H9 (cell line): ENCODE measurements at regions not wholly inside any gene's neighbourhood (a gene's known extent, or its start where the extent isn't known, plus 50 kb on each side); places are given as distances from the start of the nearest gene placed in this dataset.

ENCODE experiments used
- DNase-seq: peaks from one replicate; pipeline ENCODE4 v3.0.0-alpha.2; 2017
- H2AFZ ChIP-seq: one replicate; pipeline ENCODE4 v1.6.1; 2013; ENCODE audit warnings: mild to moderate bottlenecking, low read length, control low read depth, moderate library complexity
- H2AK5ac ChIP-seq: 2 replicates; pipeline ENCODE4 v1.6.1; 2013; ENCODE audit warnings: low read length, control low read depth, mixed read lengths; ENCODE audit not compliant: insufficient read length
- H2BK120ac ChIP-seq: one replicate; pipeline ENCODE4 v1.6.1; 2013; ENCODE audit warnings: low read depth, mild to moderate bottlenecking, low read length, control low read depth, inconsistent platforms; ENCODE audit not compliant: poor library complexity, severe bottlenecking
- H2BK12ac ChIP-seq: 2 replicates; pipeline ENCODE4 v1.6.1; 2013; ENCODE audit warnings: low read length, control low read depth, mixed read lengths, low read depth; ENCODE audit not compliant: insufficient read length
- H2BK15ac ChIP-seq: 2 replicates; pipeline ENCODE4 v1.6.1; 2013; ENCODE audit warnings: low read depth, low read length, control low read depth
- H2BK20ac ChIP-seq: one replicate; pipeline ENCODE4 v1.6.1; 2013; ENCODE audit warnings: low read depth, mild to moderate bottlenecking, low read length, control low read depth, inconsistent platforms; ENCODE audit not compliant: poor library complexity, severe bottlenecking
- H2BK5ac ChIP-seq: 2 replicates; pipeline ENCODE4 v1.6.1; 2013; ENCODE audit warnings: low read length, control low read depth, mixed read lengths; ENCODE audit not compliant: insufficient read length
- H3K14ac ChIP-seq: 2 replicates; pipeline ENCODE4 v1.6.1; 2013; ENCODE audit warnings: low read length, control low read depth; ENCODE audit not compliant: insufficient read depth
- H3K18ac ChIP-seq: 2 replicates; pipeline ENCODE4 v1.6.1; 2013; ENCODE audit warnings: low read depth, mild to moderate bottlenecking, mixed read lengths, low read length, control low read depth; ENCODE audit not compliant: insufficient read length
- H3K23ac ChIP-seq: 2 replicates; pipeline ENCODE4 v1.6.1; 2013; ENCODE audit warnings: low read length, control low read depth, mixed read lengths, low read depth; ENCODE audit not compliant: insufficient read length
- H3K23me2 ChIP-seq: 2 replicates; pipeline ENCODE4 v1.6.1; 2013; ENCODE audit warnings: low read depth, mild to moderate bottlenecking, mixed read lengths, low read length, control low read depth; ENCODE audit not compliant: insufficient read length, poor library complexity, severe bottlenecking
- H3K27ac ChIP-seq: 2 replicates; pipeline ENCODE4 v1.5.1; 2013; ENCODE audit warnings: low read length, control low read depth, mixed read lengths, low read depth; ENCODE audit not compliant: insufficient read length
- H3K27me3 ChIP-seq: 2 replicates; pipeline ENCODE4 v1.6.1; 2013; ENCODE audit warnings: low read length, control low read depth, inconsistent platforms; ENCODE audit not compliant: insufficient read depth
- H3K4ac ChIP-seq: 2 replicates; pipeline ENCODE4 v1.6.1; 2013; ENCODE audit warnings: low read depth, mild to moderate bottlenecking, control low read depth, inconsistent platforms, low read length, moderate library complexity
- H3K4me1 ChIP-seq: 2 replicates; pipeline ENCODE4 v1.6.1; 2013; ENCODE audit warnings: low read length, control low read depth, inconsistent platforms; ENCODE audit not compliant: insufficient read depth
- H3K4me2 ChIP-seq: 2 replicates; pipeline ENCODE4 v1.6.1; 2013; ENCODE audit warnings: low read length, control low read depth, mixed read lengths; ENCODE audit not compliant: insufficient read length, insufficient read depth
- H3K56ac ChIP-seq: 2 replicates; pipeline ENCODE4 v1.6.1; 2013; ENCODE audit warnings: low read depth, mild to moderate bottlenecking, mixed read lengths, low read length, control low read depth; ENCODE audit not compliant: insufficient read length
- H3K79me1 ChIP-seq: 2 replicates; pipeline ENCODE4 v1.6.1; 2013; ENCODE audit warnings: low read depth, mild to moderate bottlenecking, moderate library complexity, low read length, control low read depth, inconsistent platforms; ENCODE audit not compliant: insufficient read depth, poor library complexity, severe bottlenecking
- H3K79me2 ChIP-seq: 2 replicates; pipeline ENCODE4 v1.6.1; 2013; ENCODE audit warnings: low read length, control low read depth, inconsistent platforms; ENCODE audit not compliant: insufficient read depth
- H3K9ac ChIP-seq: 2 replicates; pipeline ENCODE4 v1.6.1; 2013; ENCODE audit warnings: low read length, control low read depth, mixed read lengths; ENCODE audit not compliant: insufficient read length; ENCODE audit errors: extremely low read depth
- H3K9me3 ChIP-seq: one replicate; pipeline ENCODE4 v1.6.1; 2013; ENCODE audit warnings: low read depth, low read length, inconsistent platforms; ENCODE audit not compliant: control insufficient read depth
- H3T11ph ChIP-seq: one replicate; pipeline ENCODE4 v1.6.1; 2013; ENCODE audit warnings: mild to moderate bottlenecking, low read length, control low read depth, inconsistent platforms
- H4K20me1 ChIP-seq: one replicate; pipeline ENCODE4 v1.6.1; 2013; ENCODE audit not compliant: control insufficient read depth, insufficient read length, insufficient read depth
- H4K5ac ChIP-seq: 2 replicates; pipeline ENCODE4 v1.6.1; 2013; ENCODE audit warnings: low read depth, mild to moderate bottlenecking, mixed read lengths, low read length, control low read depth; ENCODE audit not compliant: insufficient read length
- H4K8ac ChIP-seq: replicated peaks from 2 replicates; pipeline ENCODE4 v1.6.1; 2013; ENCODE audit warnings: low read length, control low read depth, mixed read lengths, low read depth; ENCODE audit not compliant: insufficient read length
- H4K91ac ChIP-seq: 2 replicates; pipeline ENCODE4 v1.6.1; 2013; ENCODE audit warnings: low read depth, mild to moderate bottlenecking, moderate library complexity, mixed read lengths, low read length, control low read depth; ENCODE audit not compliant: insufficient read length
- H3K27ac Mint-ChIP-seq, 3 experiments: 2 replicates in 2 of 3; 3 replicates in 1 of 3; pipeline ENCODE4 v1.8.0; 2020 to 2021; ENCODE audit warnings: mixed read lengths in 3 of 3, mild to moderate bottlenecking in 1 of 3, moderate library complexity in 1 of 3
- H3K27me3 Mint-ChIP-seq: 2 replicates; pipeline ENCODE4 v1.8.0; 2021; ENCODE audit warnings: low read depth, mild to moderate bottlenecking, moderate library complexity, mixed read lengths
- H3K36me3 Mint-ChIP-seq, 3 experiments: 2 replicates in 2 of 3; 3 replicates in 1 of 3; pipeline ENCODE4 v1.8.0; 2020 to 2021; ENCODE audit warnings: low read depth in 3 of 3, mixed read lengths in 3 of 3; ENCODE audit not compliant: insufficient read depth in 1 of 3
- H3K4me1 Mint-ChIP-seq, 2 experiments: 2 replicates each; pipeline ENCODE4 v1.8.0; 2020; ENCODE audit warnings: mixed read lengths in 2 of 2
- H3K4me3 Mint-ChIP-seq, 2 experiments: 2 replicates in 1 of 2; 3 replicates in 1 of 2; pipeline ENCODE4 v1.8.0; 2020 to 2021; ENCODE audit warnings: mild to moderate bottlenecking in 2 of 2, mixed read lengths in 2 of 2, moderate library complexity in 1 of 2
- H3K9me3 Mint-ChIP-seq, 2 experiments: 2 replicates in 1 of 2; 3 replicates in 1 of 2; pipeline ENCODE4 v1.8.0; 2020; ENCODE audit warnings: mild to moderate bottlenecking in 2 of 2, mixed read lengths in 2 of 2, moderate library complexity in 1 of 2
- CTCF ChIP-seq: fragments of 200-600 bp; sonication (generic); conservative IDR thresholded peaks from 3 replicates; pipeline ENCODE4 v1.8.0; 2021; ENCODE audit warnings: antibody characterized with exemption, mild to moderate bottlenecking
- WGBS: extraction: QIAGEN DNeasy Blood & Tissue Kit; methylation state at CpG from one replicate; pipeline ENCODE4 v1.1.7; 2013; ENCODE audit warnings: missing lambda C conversion rate, low lambda C conversion rate, mixed read lengths; ENCODE audit not compliant: insufficient read length; ENCODE audit errors: extremely low coverage; 5-methylcytosine and 5-hydroxymethylcytosine counted together

- no peak overlapping the region for H2BK5ac ChIP-seq
- no peaks in the 10 kb centered on the region for H3K23me2 ChIP-seq
- no peaks in the 10 kb centered on the region for H3K79me2 ChIP-seq
- no peak overlapping the region for H2BK120ac ChIP-seq
- H3K14ac ChIP-seq, result no peak overlapping the region
- no peaks in the 10 kb centered on the region for H3K79me1 ChIP-seq
- H3K4me1 ChIP-seq, result no peaks in the 10 kb centered on the region
- H3K27ac Mint-ChIP-seq, result no peak overlapping the region
- H2BK12ac ChIP-seq, result no peak overlapping the region
- H4K20me1 ChIP-seq, result no peaks in the 10 kb centered on the region
- DNase-seq, result no peak
- H3T11ph ChIP-seq, result no peak overlapping the region
- H3K4me3 Mint-ChIP-seq, result no peak overlapping the region
- no peak overlapping the region for H3K18ac ChIP-seq
- H2AK5ac ChIP-seq, result no peak overlapping the region
- H3K9ac ChIP-seq, result no peak overlapping the region
- no peak overlapping the region for H4K91ac ChIP-seq
- no peak overlapping the region for H2BK20ac ChIP-seq
- no peaks in the 10 kb centered on the region for H3K36me3 Mint-ChIP-seq
- no peak overlapping the region for H3K27ac ChIP-seq
- H3K56ac ChIP-seq, result no peak overlapping the region
- WGBS, result no CpG with 5 or more reads among the region's 3 CpGs
- no peaks in the 10 kb centered on the region for H3K4me1 Mint-ChIP-seq
- H2BK15ac ChIP-seq, result no peak overlapping the region
- peaks cover 6% of the 10 kb centered on the region for H3K27me3 Mint-ChIP-seq
- H4K8ac ChIP-seq, result no peak overlapping the region
- H2AFZ ChIP-seq, result no peak overlapping the region
- no peaks in the 10 kb centered on the region for H3K9me3 ChIP-seq
- H3K9me3 Mint-ChIP-seq, result no peaks in the 10 kb centered on the region
- no peak overlapping the region for H4K5ac ChIP-seq
- H3K4ac ChIP-seq, result no peak overlapping the region
- no peak overlapping the region for H3K23ac ChIP-seq
- no peak overlapping the region for H3K4me2 ChIP-seq
- no peak for TF ChIP-seq CTCF
- no peaks in the 10 kb centered on the region for H3K27me3 ChIP-seq
These were observed 152.4 kb upstream of the TMCC3 start for GRCh38 chr12:94802796-94803195.
